ENCODE measurements at regions not wholly inside any gene's neighbourhood (a gene's known extent, or its start where the extent isn't known, plus 50 kb on each side); places are given as distances from the start of the nearest gene placed in this dataset.

DNA sequence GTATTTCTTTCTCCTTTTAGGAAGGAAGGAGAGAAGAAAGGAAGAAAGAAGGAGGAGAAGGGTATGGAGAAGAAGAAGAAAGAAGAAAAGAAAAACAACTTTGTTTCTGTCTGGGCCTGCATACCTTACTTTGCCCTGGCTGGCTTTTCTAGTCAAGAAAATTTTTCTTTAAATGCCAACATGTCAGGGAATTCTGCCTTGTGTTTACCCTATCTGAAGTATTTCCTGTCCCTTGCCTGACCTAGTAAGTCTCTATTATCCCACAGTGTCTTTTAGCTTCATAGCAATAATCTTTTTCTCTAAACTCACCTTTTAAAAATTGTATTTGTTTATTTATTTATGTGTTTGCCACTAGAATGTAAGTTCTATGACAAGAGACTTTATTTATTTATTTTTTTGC lies 1864.1 kb downstream of the EFNA5 start:
- TF ChIP-seq CTCF (IDR thresholded peaks at IDR 0.05; ENCODE audit: low read depth, low read length, missing input control) (no peak), TAF1 (conservative IDR thresholded peaks at IDR 0.05) (no peak)

Measured in liver (tissue), 3 donors.